ENCODE measurements at regions not wholly inside any gene's neighbourhood (a gene's known extent, or its start where the extent isn't known, plus 50 kb on each side); places are given as distances from the start of the nearest gene placed in this dataset.

DNA sequence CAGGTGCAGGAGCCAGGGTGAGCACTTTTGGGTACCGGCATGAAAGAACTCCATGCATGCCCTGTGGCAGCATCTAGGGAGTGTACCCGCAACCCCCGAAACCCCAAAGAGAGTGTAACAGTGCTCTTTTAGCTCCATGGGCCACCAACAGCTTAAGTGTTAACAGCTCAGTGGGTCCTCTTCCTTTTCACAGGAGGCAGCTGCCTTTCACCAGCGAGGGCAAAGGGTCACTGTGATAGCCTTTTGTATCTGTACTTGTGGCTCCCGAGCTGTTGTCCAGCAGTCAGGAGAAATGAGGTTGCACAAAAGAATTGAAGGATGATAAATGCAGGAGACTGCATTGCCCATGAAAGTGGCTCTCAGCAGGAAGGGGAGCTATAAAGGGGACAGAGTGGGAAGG, 1166.3 kb upstream of the ACVR2A start:
- Histone ChIP-seq H3K4me1 (replicated peaks in 1 of 2) (no peaks in the 10 kb centered on the region), H3K36me3 (replicated peaks in 1 of 2) (no peaks in the 10 kb centered on the region), H3K4me3 (no peak overlapping the region), H3K27me3 (no peaks in the 10 kb centered on the region), H3K9me3 (replicated peaks in 1 of 3) (no peaks in the 10 kb centered on the region), H3K27ac (no peak overlapping the region)
- WGBS, 4 donors = 84 to 91% (median 87%) methylated on average over 5 of the region's 5 CpGs
- intact Hi-C loops (cut with DNase I) = no loop called here
- TF ChIP-seq, protein P1, sequence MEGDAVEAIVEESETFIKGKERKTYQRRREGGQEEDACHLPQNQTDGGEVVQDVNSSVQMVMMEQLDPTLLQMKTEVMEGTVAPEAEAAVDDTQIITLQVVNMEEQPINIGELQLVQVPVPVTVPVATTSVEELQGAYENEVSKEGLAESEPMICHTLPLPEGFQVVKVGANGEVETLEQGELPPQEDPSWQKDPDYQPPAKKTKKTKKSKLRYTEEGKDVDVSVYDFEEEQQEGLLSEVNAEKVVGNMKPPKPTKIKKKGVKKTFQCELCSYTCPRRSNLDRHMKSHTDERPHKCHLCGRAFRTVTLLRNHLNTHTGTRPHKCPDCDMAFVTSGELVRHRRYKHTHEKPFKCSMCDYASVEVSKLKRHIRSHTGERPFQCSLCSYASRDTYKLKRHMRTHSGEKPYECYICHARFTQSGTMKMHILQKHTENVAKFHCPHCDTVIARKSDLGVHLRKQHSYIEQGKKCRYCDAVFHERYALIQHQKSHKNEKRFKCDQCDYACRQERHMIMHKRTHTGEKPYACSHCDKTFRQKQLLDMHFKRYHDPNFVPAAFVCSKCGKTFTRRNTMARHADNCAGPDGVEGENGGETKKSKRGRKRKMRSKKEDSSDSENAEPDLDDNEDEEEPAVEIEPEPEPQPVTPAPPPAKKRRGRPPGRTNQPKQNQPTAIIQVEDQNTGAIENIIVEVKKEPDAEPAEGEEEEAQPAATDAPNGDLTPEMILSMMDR (IDR thresholded peaks at IDR 0.05) = no peak
- no peak for TF ChIP-seq POLR2A (IDR thresholded peaks at IDR 0.05)
- DNase-seq = no peak

DNA sequence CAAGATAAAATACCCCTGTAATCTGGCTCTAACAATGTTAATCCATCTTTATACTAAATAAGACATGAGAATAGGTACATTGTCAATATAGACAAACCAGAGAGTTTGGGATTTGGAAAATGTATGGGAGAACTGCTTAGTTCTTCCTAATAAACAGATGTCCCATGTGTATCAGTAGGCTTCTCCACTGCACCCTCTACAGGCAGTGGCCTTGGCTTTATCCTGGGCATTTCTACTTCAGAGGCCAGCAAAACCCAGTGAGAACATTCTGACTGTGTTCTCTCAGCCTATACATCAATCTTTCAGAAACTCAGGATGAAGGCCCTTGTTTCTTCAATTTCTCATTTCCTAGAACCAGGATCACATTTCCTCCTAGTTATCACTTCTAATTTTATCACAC, 1167.5 kb upstream of the ACVR2A start:
- H3K9me3 ChIP-seq (replicated peaks in 1 of 3) = no peaks in the 10 kb centered on the region
- no peak overlapping the region for H3K4me3 ChIP-seq
- TF ChIP-seq, protein P1 (IDR thresholded peaks at IDR 0.05) = no peak
- TF ChIP-seq POLR2A (IDR thresholded peaks at IDR 0.05) = no peak
- H3K27me3 ChIP-seq = no peaks in the 10 kb centered on the region
- H3K27ac ChIP-seq = no peak overlapping the region
- intact Hi-C loops (cut with DNase I) = no loop called here
- no peaks in the 10 kb centered on the region for H3K36me3 ChIP-seq (replicated peaks in 1 of 2)
- DNase-seq = no peak
- H3K4me1 ChIP-seq (replicated peaks in 1 of 2) = no peaks in the 10 kb centered on the region

DNA sequence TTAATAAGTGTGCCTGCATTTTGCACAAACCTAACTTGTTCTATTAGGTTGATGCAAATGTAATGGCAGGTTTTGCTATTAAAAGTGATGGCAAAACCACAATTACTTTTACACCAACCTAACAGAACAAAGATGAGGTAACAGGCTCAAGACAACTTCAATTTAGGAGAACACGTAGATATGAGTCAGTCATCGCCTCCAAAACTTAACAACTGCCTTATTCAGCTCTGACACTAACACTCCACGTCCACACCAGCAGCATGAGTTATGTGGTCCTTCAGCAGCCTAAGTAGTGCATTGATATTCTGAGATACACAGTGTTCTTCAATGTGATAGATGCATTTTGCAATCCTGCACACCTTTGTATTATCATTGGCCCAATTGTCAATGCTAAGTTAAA, 1175.1 kb upstream of the ACVR2A start:
- DNase-seq = no peak
- TF ChIP-seq, protein P1 (IDR thresholded peaks at IDR 0.05) = no peak
- TF ChIP-seq POLR2A (IDR thresholded peaks at IDR 0.05) = no peak
- H3K9me3 ChIP-seq (replicated peaks in 1 of 3) = no peaks in the 10 kb centered on the region
- intact Hi-C loops (cut with DNase I) = no loop called here
- 74 to 89% (median 77%) methylated on average over 3 of the region's 3 CpGs for WGBS, 4 donors
- H3K4me1 ChIP-seq (replicated peaks in 1 of 2) = no peaks in the 10 kb centered on the region
- no peak overlapping the region for H3K27ac ChIP-seq
- no peak overlapping the region for H3K4me3 ChIP-seq
- H3K36me3 ChIP-seq (replicated peaks in 1 of 2) = no peaks in the 10 kb centered on the region
- no peaks in the 10 kb centered on the region for H3K27me3 ChIP-seq

- no peak for TF ChIP-seq POLR2A (IDR thresholded peaks at IDR 0.05)
- TF ChIP-seq, protein P1 (IDR thresholded peaks at IDR 0.05) = no peak
- Histone ChIP-seq H3K36me3 (replicated peaks in 1 of 2) (no peaks in the 10 kb centered on the region), H3K4me3 (no peak overlapping the region), H3K9me3 (replicated peaks in 1 of 3) (no peaks in the 10 kb centered on the region), H3K27me3 (no peaks in the 10 kb centered on the region), H3K27ac (no peak overlapping the region), H3K4me1 (replicated peaks in 1 of 2) (no peaks in the 10 kb centered on the region)
- 85 to 96% (median 89%) methylated on average over 1 of the region's 1 CpG for WGBS, 4 donors
- intact Hi-C loops (cut with DNase I) = no loop called here
- DNase-seq = no peak
Observed at GRCh38 chr2:146666340-146666739, 1178.5 kb upstream of the ACVR2A start.
